ENCODE measurements at regions not wholly inside any gene's neighbourhood (a gene's known extent, or its start where the extent isn't known, plus 50 kb on each side); places are given as distances from the start of the nearest gene placed in this dataset.

DNA sequence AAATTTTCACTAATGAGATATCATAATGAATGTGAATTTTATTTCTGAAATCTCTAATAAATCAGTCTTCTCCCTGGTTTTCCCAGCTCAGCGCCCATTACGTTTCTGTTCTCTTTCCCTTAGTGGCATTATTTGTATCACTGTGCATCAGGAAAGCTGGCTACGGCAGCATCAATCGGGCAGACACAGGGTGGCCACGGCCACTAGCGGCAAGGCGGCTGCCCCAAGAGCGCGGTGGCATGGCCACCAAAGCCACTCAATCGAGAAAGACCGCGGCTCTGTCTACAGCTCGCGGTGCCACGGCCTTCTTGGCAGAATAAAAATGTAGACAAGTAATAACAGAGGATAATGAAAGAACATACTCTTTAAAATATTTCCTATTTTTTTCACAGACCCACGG is 168.0 kb downstream of the RPIA start:
- H3K4me2 ChIP-seq (ENCODE audit: low read length), result peak overlapping the region; percentile 77
- peak overlapping the region; percentile 94 for H3K9ac ChIP-seq (ENCODE audit: low read length)
- H3K9me3 ChIP-seq (ENCODE audit: low read length), result no peaks in the 10 kb centered on the region
- H3K36me3 ChIP-seq (ENCODE audit: insufficient read depth, low read length), result peaks cover 75% of the 10 kb centered on the region
- peaks cover 39% of the 10 kb centered on the region for H3F3A ChIP-seq (ENCODE audit: insufficient read depth, low read length)
- H3K4me1 ChIP-seq (ENCODE audit: insufficient read depth, low read length, severe bottlenecking), result peaks cover 52% of the 10 kb centered on the region
- H3K27ac ChIP-seq (ENCODE audit: low read depth, low read length, poor library complexity, severe bottlenecking), result peak overlapping the region; percentile 100
- H3K4me3 ChIP-seq (ENCODE audit: low read depth, low read length, poor library complexity, severe bottlenecking), result peak overlapping the region; percentile 92
- TF ChIP-seq, protein P1, sequence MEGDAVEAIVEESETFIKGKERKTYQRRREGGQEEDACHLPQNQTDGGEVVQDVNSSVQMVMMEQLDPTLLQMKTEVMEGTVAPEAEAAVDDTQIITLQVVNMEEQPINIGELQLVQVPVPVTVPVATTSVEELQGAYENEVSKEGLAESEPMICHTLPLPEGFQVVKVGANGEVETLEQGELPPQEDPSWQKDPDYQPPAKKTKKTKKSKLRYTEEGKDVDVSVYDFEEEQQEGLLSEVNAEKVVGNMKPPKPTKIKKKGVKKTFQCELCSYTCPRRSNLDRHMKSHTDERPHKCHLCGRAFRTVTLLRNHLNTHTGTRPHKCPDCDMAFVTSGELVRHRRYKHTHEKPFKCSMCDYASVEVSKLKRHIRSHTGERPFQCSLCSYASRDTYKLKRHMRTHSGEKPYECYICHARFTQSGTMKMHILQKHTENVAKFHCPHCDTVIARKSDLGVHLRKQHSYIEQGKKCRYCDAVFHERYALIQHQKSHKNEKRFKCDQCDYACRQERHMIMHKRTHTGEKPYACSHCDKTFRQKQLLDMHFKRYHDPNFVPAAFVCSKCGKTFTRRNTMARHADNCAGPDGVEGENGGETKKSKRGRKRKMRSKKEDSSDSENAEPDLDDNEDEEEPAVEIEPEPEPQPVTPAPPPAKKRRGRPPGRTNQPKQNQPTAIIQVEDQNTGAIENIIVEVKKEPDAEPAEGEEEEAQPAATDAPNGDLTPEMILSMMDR (IDR thresholded peaks at IDR 0.05; ENCODE audit: low read length), result no peak
- no peak for TF ChIP-seq EZH2 (IDR thresholded peaks at IDR 0.05; ENCODE audit: borderline replicate concordance, low read length)
- no peaks in the 10 kb centered on the region for H3K27me3 ChIP-seq (ENCODE audit: insufficient read depth, low read length)
- H3K9me2 ChIP-seq (ENCODE audit: low read depth, low read length), result no peaks in the 10 kb centered on the region
- no peak overlapping the region for H2AFZ ChIP-seq (ENCODE audit: low read length)
- H3K79me2 ChIP-seq (ENCODE audit: insufficient read depth, low read length), result peaks cover 47% of the 10 kb centered on the region
- no peaks in the 10 kb centered on the region for H4K20me1 ChIP-seq (ENCODE audit: insufficient read depth, low read length)

DNA sequence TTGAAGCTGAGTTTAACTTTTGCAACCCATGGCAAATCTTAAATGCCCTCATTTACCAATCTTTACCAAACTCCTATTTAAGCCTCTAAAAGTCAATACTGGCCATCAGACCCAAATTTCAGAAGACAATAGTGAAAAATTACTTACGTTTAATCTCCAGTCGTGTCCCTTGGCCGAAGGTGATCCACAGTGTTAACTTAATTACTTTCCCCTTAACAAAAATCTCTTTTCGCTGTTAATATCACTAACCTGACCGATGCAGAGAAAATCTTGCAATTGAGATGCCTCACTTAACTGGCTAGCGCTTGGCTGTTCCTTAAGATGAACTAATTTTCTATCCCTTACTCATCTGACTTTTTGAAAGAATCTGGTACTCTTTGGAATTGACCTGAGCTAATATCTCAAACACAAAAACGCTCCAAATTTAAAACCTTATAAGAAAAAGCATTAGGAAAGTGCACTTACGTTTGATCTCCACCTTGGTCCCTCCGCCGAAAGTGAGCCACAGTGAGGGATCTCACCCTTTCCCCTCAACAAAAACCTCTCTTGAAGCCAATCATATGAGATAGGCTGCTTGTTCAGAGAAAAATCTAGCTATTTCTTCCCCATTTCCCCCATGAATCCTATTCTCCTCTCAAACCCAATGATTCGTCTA is 169.1 kb downstream of the RPIA start:
- Histone ChIP-seq H3K9me3 (ENCODE audit: low read length) (no peaks in the 10 kb centered on the region), H3K4me2 (ENCODE audit: low read length) (peak overlapping the region; percentile 77), H3K9me2 (ENCODE audit: low read depth, low read length) (no peaks in the 10 kb centered on the region), H3K79me2 (ENCODE audit: insufficient read depth, low read length) (peaks cover 54% of the 10 kb centered on the region), H4K20me1 (ENCODE audit: insufficient read depth, low read length) (no peaks in the 10 kb centered on the region), H3K27ac (ENCODE audit: low read depth, low read length, poor library complexity, severe bottlenecking) (peak overlapping the region; percentile 100), H3K4me1 (ENCODE audit: insufficient read depth, low read length, severe bottlenecking) (peaks cover 41% of the 10 kb centered on the region), H3F3A (ENCODE audit: insufficient read depth, low read length) (peaks cover 39% of the 10 kb centered on the region), H2AFZ (ENCODE audit: low read length) (no peak overlapping the region), H3K27me3 (ENCODE audit: insufficient read depth, low read length) (no peaks in the 10 kb centered on the region), H3K4me3 (ENCODE audit: low read depth, low read length, poor library complexity, severe bottlenecking) (peak overlapping the region; percentile 92), H3K36me3 (ENCODE audit: insufficient read depth, low read length) (peaks cover 81% of the 10 kb centered on the region), H3K9ac (ENCODE audit: low read length) (peak overlapping the region; percentile 94)
- no peak for TF ChIP-seq EZH2 (IDR thresholded peaks at IDR 0.05; ENCODE audit: borderline replicate concordance, low read length)
- TF ChIP-seq, protein P1 (IDR thresholded peaks at IDR 0.05; ENCODE audit: low read length), result no peak

DNA sequence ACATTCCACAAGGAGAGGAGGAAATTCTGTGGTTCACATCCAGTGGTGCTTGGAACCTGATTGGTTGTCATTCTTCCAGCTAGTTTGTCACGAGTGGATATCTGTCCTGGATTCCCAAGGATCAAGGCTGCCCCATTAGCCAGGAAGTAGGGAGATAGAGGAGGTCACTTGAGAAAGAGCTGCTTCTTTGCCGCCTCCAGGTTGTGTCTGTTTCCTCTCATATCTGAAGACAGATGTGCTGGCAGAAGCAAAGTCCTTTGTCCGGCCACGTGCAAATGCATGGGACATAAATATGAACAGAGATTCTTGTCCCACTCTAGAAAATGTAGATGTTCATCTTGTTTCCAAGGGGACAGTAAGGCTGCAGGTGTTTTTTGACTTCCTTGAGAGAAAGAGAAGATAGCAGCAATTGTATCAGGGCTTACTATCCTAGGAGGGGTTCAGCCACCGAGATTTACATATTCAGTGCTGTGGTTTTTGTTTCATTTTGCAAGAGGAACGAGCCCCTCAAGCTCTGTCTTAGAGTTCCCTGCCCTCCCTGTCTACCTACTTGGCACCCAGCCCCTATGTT is 174.4 kb downstream of the RPIA start:
- no peaks in the 10 kb centered on the region for H4K20me1 ChIP-seq (ENCODE audit: insufficient read depth, low read length)
- peak overlapping the region; percentile 97 for H3K9ac ChIP-seq (ENCODE audit: low read length)
- no peaks in the 10 kb centered on the region for H3K9me3 ChIP-seq (ENCODE audit: low read length)
- peak overlapping the region; percentile 99 for H3K27ac ChIP-seq (ENCODE audit: low read depth, low read length, poor library complexity, severe bottlenecking)
- peak overlapping the region; percentile 75 for H3K4me3 ChIP-seq (ENCODE audit: low read depth, low read length, poor library complexity, severe bottlenecking)
- H3K79me2 ChIP-seq (ENCODE audit: insufficient read depth, low read length), result peaks cover 43% of the 10 kb centered on the region
- peaks cover 9% of the 10 kb centered on the region; the same call in 1 of the 2 replicates for H3F3A ChIP-seq (ENCODE audit: insufficient read depth, low read length)
- TF ChIP-seq, protein P1 (IDR thresholded peaks at IDR 0.05; ENCODE audit: low read length), result no peak
- TF ChIP-seq EZH2 (IDR thresholded peaks at IDR 0.05; ENCODE audit: borderline replicate concordance, low read length), result no peak
- peak overlapping the region; percentile 83 for H3K4me2 ChIP-seq (ENCODE audit: low read length)
- H3K36me3 ChIP-seq (ENCODE audit: insufficient read depth, low read length), result peaks cover 33% of the 10 kb centered on the region
- H2AFZ ChIP-seq (ENCODE audit: low read length), result no peak overlapping the region
- no peaks in the 10 kb centered on the region for H3K9me2 ChIP-seq (ENCODE audit: low read depth, low read length)
- no peaks in the 10 kb centered on the region for H3K27me3 ChIP-seq (ENCODE audit: insufficient read depth, low read length)
- peaks cover 49% of the 10 kb centered on the region for H3K4me1 ChIP-seq (ENCODE audit: insufficient read depth, low read length, severe bottlenecking)
